Kidney (tissue), 13 donors: ENCODE measurements at regions not wholly inside any gene's neighbourhood (a gene's known extent, or its start where the extent isn't known, plus 50 kb on each side); places are given as distances from the start of the nearest gene placed in this dataset.

Experiments used
- DNase-seq, 5 donors: peaks; one replicate each; pipeline ENCODE4 v3.0.0-alpha.2; 2013 to 2020
- FAIRE-seq: peaks from 2 replicates; lab custom pipeline; 2012; peaks lifted over from hg19 to GRCh38; lab: Jason Lieb, UNC
- H3K27ac ChIP-seq, 2 donors: one replicate each; pipeline ENCODE4 v1.7.0; 2013; ENCODE audit warnings: low read depth in 2 of 2, low read length in 2 of 2, inconsistent platforms in 1 of 2
- H3K27me3 ChIP-seq: one replicate; pipeline ENCODE4 v1.7.1; 2013; ENCODE audit warnings: low read length, inconsistent platforms; ENCODE audit not compliant: control insufficient read depth, insufficient read depth
- H3K36me3 ChIP-seq, 3 donors: one replicate each; pipeline versions ENCODE4 v1.7.0 to v1.7.1; 2013; ENCODE audit warnings: low read length in 3 of 3, control low read depth in 1 of 3, inconsistent platforms in 1 of 3; ENCODE audit not compliant: insufficient read depth in 3 of 3, control insufficient read depth in 2 of 3
- H3K4me1 ChIP-seq, 3 donors: one replicate each; pipeline versions ENCODE4 v1.7.0 to v1.7.1; 2013; ENCODE audit warnings: low read length in 3 of 3, inconsistent platforms in 1 of 3, low read depth in 1 of 3; ENCODE audit not compliant: control insufficient read depth in 2 of 3, insufficient read depth in 2 of 3
- H3K4me3 ChIP-seq, 3 donors: one replicate each; pipeline versions ENCODE4 v1.7.0 to v1.8.1; 2013; ENCODE audit warnings: low read length in 3 of 3, control low read depth in 1 of 3, inconsistent platforms in 1 of 3
- H3K9ac ChIP-seq, 3 donors: one replicate each; pipeline versions ENCODE4 v1.7.0 to v1.7.1; 2013; ENCODE audit warnings: low read length in 3 of 3, control low read depth in 1 of 3, inconsistent platforms in 1 of 3
- H3K9me3 ChIP-seq, 3 donors: one replicate each; pipeline versions ENCODE4 v1.7.0 to v1.7.1; 2013; ENCODE audit warnings: low read length in 3 of 3, control low read depth in 1 of 3, inconsistent platforms in 1 of 3; ENCODE audit not compliant: control insufficient read depth in 2 of 3, insufficient read depth in 1 of 3
- intact Hi-C: fragments of 100-400 bp; cut with DNase I; formaldehyde crosslinking; loops from one replicate; pipeline ENCODE4 v1.11.1; 2022
- TF ChIP-seq, protein P1 (sequence below): IDR thresholded peaks from 3 replicates; pipeline ENCODE4 v1.5.1; 2012; ENCODE audit warnings: mild to moderate bottlenecking, moderate library complexity, borderline replicate concordance; ENCODE audit not compliant: insufficient read depth; ENCODE audit errors: extremely low read depth
- donor health status: control.
- donor health status: control.
- donor health status: control.
- donor health status: control.
- donor health status: control.
- donor health status: DM: yes; HTN: yes; CAD: no.
- donor health status: Normal renal cell carcinoma (clear cell type).

DNA sequence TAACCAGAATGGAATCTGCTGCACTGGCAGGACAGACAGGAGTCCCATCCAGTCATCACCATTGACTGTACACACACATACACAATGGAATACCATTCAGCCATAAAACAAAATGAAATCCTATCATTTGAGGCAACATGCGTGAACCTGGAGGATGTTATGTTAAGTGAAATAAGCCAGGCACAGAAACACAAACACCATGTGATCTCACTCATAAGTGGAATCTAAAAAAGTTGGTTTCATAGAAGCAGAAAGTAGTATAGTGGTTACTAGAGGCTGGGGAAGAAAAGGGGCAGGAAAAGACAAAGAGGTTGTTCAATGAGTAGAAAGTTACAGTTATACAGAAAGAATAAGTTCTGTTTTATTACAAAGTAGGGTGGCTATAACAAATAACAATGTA is 884.0 kb upstream of the ACO1 start:
- Histone ChIP-seq H3K4me3 (no peak overlapping the region), H3K36me3 (no peaks in the 10 kb centered on the region), H3K4me1 (no peaks in the 10 kb centered on the region), H3K27me3 (no peaks in the 10 kb centered on the region), H3K9ac (no peak overlapping the region), H3K27ac (no peak overlapping the region), H3K9me3 (no peaks in the 10 kb centered on the region)
- FAIRE-seq, result no peak
- intact Hi-C loops, result no loop called here
- TF ChIP-seq, protein P1, sequence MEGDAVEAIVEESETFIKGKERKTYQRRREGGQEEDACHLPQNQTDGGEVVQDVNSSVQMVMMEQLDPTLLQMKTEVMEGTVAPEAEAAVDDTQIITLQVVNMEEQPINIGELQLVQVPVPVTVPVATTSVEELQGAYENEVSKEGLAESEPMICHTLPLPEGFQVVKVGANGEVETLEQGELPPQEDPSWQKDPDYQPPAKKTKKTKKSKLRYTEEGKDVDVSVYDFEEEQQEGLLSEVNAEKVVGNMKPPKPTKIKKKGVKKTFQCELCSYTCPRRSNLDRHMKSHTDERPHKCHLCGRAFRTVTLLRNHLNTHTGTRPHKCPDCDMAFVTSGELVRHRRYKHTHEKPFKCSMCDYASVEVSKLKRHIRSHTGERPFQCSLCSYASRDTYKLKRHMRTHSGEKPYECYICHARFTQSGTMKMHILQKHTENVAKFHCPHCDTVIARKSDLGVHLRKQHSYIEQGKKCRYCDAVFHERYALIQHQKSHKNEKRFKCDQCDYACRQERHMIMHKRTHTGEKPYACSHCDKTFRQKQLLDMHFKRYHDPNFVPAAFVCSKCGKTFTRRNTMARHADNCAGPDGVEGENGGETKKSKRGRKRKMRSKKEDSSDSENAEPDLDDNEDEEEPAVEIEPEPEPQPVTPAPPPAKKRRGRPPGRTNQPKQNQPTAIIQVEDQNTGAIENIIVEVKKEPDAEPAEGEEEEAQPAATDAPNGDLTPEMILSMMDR, result no peak
- no peak for DNase-seq

- peak in 4 of 5 donors; percentile 13 to 47 (median 24) for DNase-seq
- no peak overlapping the region for H3K9ac ChIP-seq
- no peak overlapping the region for H3K27ac ChIP-seq
Observed at GRCh38 chr9:31519011-31519410, 865.4 kb upstream of the ACO1 start.

DNA sequence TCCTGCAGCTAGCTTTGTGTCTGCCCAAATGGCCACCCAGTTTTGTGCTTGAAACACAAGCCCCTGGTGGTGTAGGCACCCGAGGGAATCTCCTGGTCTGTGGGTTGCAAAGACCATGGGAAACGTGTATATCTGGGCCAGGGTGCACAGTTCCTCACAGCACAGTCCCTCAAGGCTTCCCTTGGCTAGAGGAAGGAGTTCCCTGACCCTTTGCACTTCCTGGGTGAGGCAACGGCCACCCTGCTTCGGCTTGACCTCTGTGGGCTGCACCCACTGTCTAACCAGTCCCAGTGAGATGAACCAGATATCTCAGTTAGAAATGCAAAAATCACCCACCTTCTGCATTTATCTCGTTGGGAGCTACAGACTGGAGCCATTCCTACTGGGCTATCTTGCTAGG is 865.0 kb upstream of the ACO1 start:
- Histone ChIP-seq H3K9ac (no peak overlapping the region), H3K27me3 (no peaks in the 10 kb centered on the region), H3K4me3 (no peak overlapping the region), H3K27ac (no peak overlapping the region), H3K9me3 (no peaks in the 10 kb centered on the region), H3K36me3 (no peaks in the 10 kb centered on the region), H3K4me1 (no peaks in the 10 kb centered on the region)
- TF ChIP-seq, protein P1, result no peak
- intact Hi-C loops, result no loop called here
- no peak for FAIRE-seq
- no peak for DNase-seq

More at GRCh38 chr9:31519011-31519410, 865.4 kb upstream of the ACO1 start:
- no peak overlapping the region for H3K4me3 ChIP-seq
- TF ChIP-seq, protein P1, result no peak
- intact Hi-C loops, result no loop called here
- no peaks in the 10 kb centered on the region for H3K27me3 ChIP-seq
- no peaks in the 10 kb centered on the region for H3K9me3 ChIP-seq
- FAIRE-seq, result no peak
- no peaks in the 10 kb centered on the region for H3K36me3 ChIP-seq
- H3K4me1 ChIP-seq, result no peaks in the 10 kb centered on the region

DNA sequence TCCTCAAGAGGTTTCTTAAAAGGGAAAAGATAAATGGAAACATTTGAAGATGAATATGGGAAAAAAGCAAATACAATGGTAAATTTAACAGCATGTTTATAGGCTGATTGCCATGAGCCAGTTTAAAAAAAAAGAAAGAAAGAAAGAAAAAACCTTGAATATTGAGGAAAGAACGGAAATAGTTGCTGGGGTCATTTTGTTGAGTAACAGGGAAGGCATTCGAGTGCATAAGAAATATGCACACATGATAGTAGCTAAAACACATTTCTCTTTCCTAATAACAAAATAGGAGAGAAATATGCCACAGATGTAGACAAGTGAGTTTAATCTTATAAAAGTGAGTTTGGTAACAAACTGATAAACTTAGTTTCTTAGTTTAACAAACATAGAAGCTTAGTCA is 864.6 kb upstream of the ACO1 start:
- no peak overlapping the region for H3K9ac ChIP-seq
- FAIRE-seq (no peak), DNase-seq (no peak)
- H3K27me3 ChIP-seq, result no peaks in the 10 kb centered on the region
- no peaks in the 10 kb centered on the region for H3K9me3 ChIP-seq
- intact Hi-C loops, result no loop called here
- H3K36me3 ChIP-seq, result no peaks in the 10 kb centered on the region
- no peak overlapping the region for H3K27ac ChIP-seq
- TF ChIP-seq, protein P1, result no peak
- H3K4me3 ChIP-seq, result no peak overlapping the region
- H3K4me1 ChIP-seq, result no peaks in the 10 kb centered on the region
